IMR-90 (cell line): ENCODE measurements at regions not wholly inside any gene's neighbourhood (a gene's known extent, or its start where the extent isn't known, plus 50 kb on each side); places are given as distances from the start of the nearest gene placed in this dataset.
A peak's percentile ranks its signal among the peaks of the same experiment; 100 is the strongest.

Source experiments
- ATAC-seq: fragments of 200-7000 bp; cut with Tn5 transposase; 2 replicates; pipeline ENCODE4 v1.9.1; 2020; ENCODE audit warnings: low read depth, mild to moderate bottlenecking, moderate library complexity
- BruUV-seq: library from RNA; stranded (reverse); fragments of 400-500 nt; replicated peaks from 2 replicates; lab custom pipeline; 2021; lab: Mats Ljungman, UMichigan
- CTCF ChIA-PET: fragments of 300-600 bp; formaldehyde crosslinking; extraction: SDS; loops from one replicate; lab custom pipeline; 2021; ENCODE audit warnings: antibody characterized with exemption; lab: Yijun Ruan, JAX
- POLR2A ChIA-PET: fragments of 300-600 bp; sonication (Branson Sonifier 250); formaldehyde crosslinking; loops from one replicate; lab custom pipeline; 2022; ENCODE audit warnings: antibody characterized with exemption; ENCODE audit not compliant: unreplicated experiment; lab: Charles Lee
- DNase-seq: peaks from one replicate; pipeline ENCODE4 v3.0.0; 2013
- H2AFZ ChIP-seq: replicated peaks from 2 replicates; pipeline ENCODE3; 2013; ENCODE audit warnings: low read length, mild to moderate bottlenecking; ENCODE audit not compliant: poor library complexity
- H2AK5ac ChIP-seq: 2 replicates; pipeline ENCODE4 v1.6.1; 2013; ENCODE audit warnings: low read depth, low read length, inconsistent platforms
- H2AK9ac ChIP-seq: replicated peaks from 2 replicates; pipeline ENCODE3; 2013; ENCODE audit warnings: mild to moderate bottlenecking, low read depth, low read length, moderate library complexity; ENCODE audit not compliant: poor library complexity
- H2BK120ac ChIP-seq: 2 replicates; pipeline ENCODE4 v1.6.1; 2013; ENCODE audit warnings: low read depth, low read length, inconsistent platforms
- H2BK15ac ChIP-seq: 3 replicates; pipeline ENCODE4 v1.6.1; 2013; ENCODE audit warnings: low read depth, low read length, inconsistent platforms
- H2BK20ac ChIP-seq: 2 replicates; pipeline ENCODE4 v1.6.1; 2013; ENCODE audit warnings: low read depth, mild to moderate bottlenecking, inconsistent platforms, low read length, moderate library complexity
- H2BK5ac ChIP-seq: 2 replicates; pipeline ENCODE4 v1.6.1; 2013; ENCODE audit warnings: mild to moderate bottlenecking, low read depth, low read length, inconsistent platforms; ENCODE audit not compliant: poor library complexity, severe bottlenecking
- H3K14ac ChIP-seq: replicated peaks from 2 replicates; pipeline ENCODE4 v1.6.1; 2013; ENCODE audit warnings: low read depth, low read length, inconsistent platforms
- H3K18ac ChIP-seq: 2 replicates; pipeline ENCODE4 v1.6.1; 2013; ENCODE audit warnings: low read depth, low read length, control low read depth
- H3K23ac ChIP-seq: 2 replicates; pipeline ENCODE4 v1.6.1; 2013; ENCODE audit warnings: low read depth, low read length, inconsistent platforms
- H3K27ac ChIP-seq: 2 replicates; pipeline ENCODE4 v1.5.1; 2013; ENCODE audit warnings: mild to moderate bottlenecking, control low read depth, low read length; ENCODE audit not compliant: insufficient read depth
- H3K27me3 ChIP-seq: 2 replicates; pipeline ENCODE4 v1.6.1; 2013; ENCODE audit warnings: low read length; ENCODE audit not compliant: control insufficient read depth, insufficient read depth
- H3K36me3 ChIP-seq: 2 replicates; pipeline ENCODE4 v1.6.1; 2013; ENCODE audit warnings: low read length, mixed read lengths; ENCODE audit not compliant: control insufficient read depth, insufficient read depth
- H3K4ac ChIP-seq: 2 replicates; pipeline ENCODE4 v1.6.1; 2013; ENCODE audit warnings: low read depth, low read length, inconsistent platforms
- H3K4me1 ChIP-seq: 2 replicates; pipeline ENCODE4 v1.6.1; 2013; ENCODE audit warnings: low read length, mixed read lengths; ENCODE audit not compliant: control insufficient read depth, insufficient read depth
- H3K4me2 ChIP-seq: 2 replicates; pipeline ENCODE4 v1.6.1; 2013; ENCODE audit warnings: low read depth, mild to moderate bottlenecking, control low read depth, low read length, moderate library complexity
- H3K4me3 ChIP-seq: 2 replicates; pipeline ENCODE4 v1.5.1; 2013; ENCODE audit warnings: low read depth, mild to moderate bottlenecking, control low read depth, low read length, moderate library complexity; ENCODE audit not compliant: insufficient read depth
- H3K56ac ChIP-seq: 2 replicates; pipeline ENCODE4 v1.6.1; 2013; ENCODE audit warnings: low read length, inconsistent platforms; ENCODE audit not compliant: insufficient read depth; ENCODE audit errors: extremely low read depth
- H3K79me1 ChIP-seq, 2 experiments: 2 replicates each; pipeline ENCODE4 v1.6.1; 2013; ENCODE audit warnings: low read length in 2 of 2, inconsistent platforms in 1 of 2, low read depth in 1 of 2
- H3K9ac ChIP-seq: 2 replicates; pipeline ENCODE4 v1.6.1; 2013; ENCODE audit warnings: low read depth, low read length, control low read depth
- H3K9me1 ChIP-seq: 2 replicates; pipeline ENCODE4 v1.6.1; 2013; ENCODE audit warnings: low read length, inconsistent platforms; ENCODE audit not compliant: insufficient read depth
- H3K9me3 ChIP-seq: 2 replicates; pipeline ENCODE4 v1.6.1; 2013; ENCODE audit warnings: low read length; ENCODE audit not compliant: control insufficient read depth, insufficient read depth
- H4K20me1 ChIP-seq: 2 replicates; pipeline ENCODE4 v1.6.1; 2013; ENCODE audit warnings: low read length, inconsistent platforms; ENCODE audit not compliant: insufficient read depth
- H4K5ac ChIP-seq: 2 replicates; pipeline ENCODE4 v1.6.1; 2013; ENCODE audit warnings: mild to moderate bottlenecking, low read depth, low read length, control low read depth
- H4K8ac ChIP-seq, 2 experiments: 2 replicates each; pipeline ENCODE4 v1.6.1; 2013; ENCODE audit warnings: low read depth in 2 of 2, low read length in 2 of 2, control low read depth in 1 of 2, inconsistent platforms in 1 of 2
- H4K91ac ChIP-seq: 2 replicates; pipeline ENCODE4 v1.6.1; 2013; ENCODE audit warnings: low read depth, low read length, inconsistent platforms; ENCODE audit not compliant: insufficient read depth
- BHLHE40 ChIP-seq: fragments of 150-350 bp; IDR thresholded peaks from 2 replicates; pipeline ENCODE4 v1.6.1; 2016; ENCODE audit warnings: mild to moderate bottlenecking, low read depth, low read length
- CEBPB ChIP-seq: IDR thresholded peaks from 2 replicates; pipeline ENCODE4 v1.6.1; 2012; ENCODE audit warnings: low read depth, low read length, improper control_type of control experiment
- MXI1 ChIP-seq: IDR thresholded peaks from 2 replicates; pipeline ENCODE4 v1.6.1; 2012; ENCODE audit warnings: low read depth, mild to moderate bottlenecking, low read length, moderate library complexity, borderline replicate concordance
- NFE2L2 ChIP-seq: fragments of 150-350 bp; IDR thresholded peaks from 2 replicates; pipeline ENCODE4 v1.6.1; 2016; ENCODE audit warnings: low read depth, mild to moderate bottlenecking, low read length
- RCOR1 ChIP-seq: IDR thresholded peaks from 2 replicates; pipeline ENCODE4 v1.6.1; 2012; ENCODE audit warnings: mild to moderate bottlenecking, low read length, improper control_type of control experiment; ENCODE audit not compliant: insufficient replicate concordance
- SMC3 ChIP-seq: fragments of 150-350 bp; IDR thresholded peaks from 2 replicates; pipeline ENCODE4 v1.6.1; 2016; ENCODE audit warnings: low read depth, mild to moderate bottlenecking, antibody characterized with exemption, low read length, moderate library complexity
- WGBS, 2 experiments: methylation state at CpG; one replicate each; pipeline versions ENCODE4 v1.1.5 to v1.1.7; 2013; ENCODE audit warnings: missing lambda C conversion rate in 2 of 2; ENCODE audit not compliant: insufficient read length in 1 of 2; ENCODE audit errors: extremely low coverage in 2 of 2; 5-methylcytosine and 5-hydroxymethylcytosine counted together
- dilution Hi-C: fragments of 300-500 bp; cut with HindIII; formaldehyde crosslinking; loops from one replicate; pipeline ENCODE4 v1.14.3; 2018; ENCODE audit warnings: low sequenced_read_pairs; ENCODE audit not compliant: unreplicated experiment
- in situ Hi-C: fragments of 300-500 bp; cut with MboI; formaldehyde crosslinking; loops from 3 replicates; pipeline ENCODE4 v1.14.3; 2019; ENCODE audit warnings: low sequenced_read_pairs, inconsistent platforms, mixed read lengths
- intact Hi-C: fragments of 100-400 bp; cut with micrococcal nuclease; formaldehyde crosslinking; loops from 2 replicates; pipeline ENCODE4 v1.10.0; 2022

DNA sequence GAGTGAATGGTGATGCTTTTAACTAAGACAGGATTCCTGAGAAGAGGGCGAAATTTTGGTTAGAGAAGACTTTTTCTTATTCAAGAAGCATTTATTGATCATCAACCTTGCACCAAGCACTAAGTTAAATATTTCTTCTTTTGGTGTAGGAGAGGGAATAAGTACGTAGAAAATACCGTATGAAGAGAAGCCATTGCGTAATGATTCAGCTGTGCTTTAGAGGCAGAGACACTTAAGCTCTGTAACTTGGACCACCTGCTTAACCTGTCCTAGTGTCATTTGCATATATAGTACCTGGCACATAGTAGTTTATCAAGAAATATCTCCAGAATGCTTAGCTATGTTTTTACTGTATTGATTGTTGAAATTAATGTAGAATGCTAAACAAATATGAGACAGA lies 430.9 kb upstream of the ZNF608 start:
- Histone ChIP-seq H2BK20ac (no peak overlapping the region), H3K14ac (no peak overlapping the region), H2AK5ac (no peak overlapping the region), H3K27ac (no peak overlapping the region), H3K9me1 (no peaks in the 10 kb centered on the region), H3K4me2 (no peak overlapping the region), H2AK9ac (no peak overlapping the region), H3K18ac (no peak overlapping the region), H2BK15ac (no peak overlapping the region), H3K4me1 (no peaks in the 10 kb centered on the region), H3K79me1 (no peaks in the 10 kb centered on the region), H3K9ac (no peak overlapping the region), H3K9me3 (no peaks in the 10 kb centered on the region), H2AFZ (no peak overlapping the region), H2BK5ac (no peak overlapping the region), H3K27me3 (no peaks in the 10 kb centered on the region), H4K8ac (no peak overlapping the region), H4K5ac (no peak overlapping the region), H3K56ac (no peak overlapping the region), H3K4ac (no peak overlapping the region), H4K20me1 (no peaks in the 10 kb centered on the region), H4K91ac (no peak overlapping the region), H2BK120ac (no peak overlapping the region), H3K23ac (no peak overlapping the region), H3K4me3 (no peak overlapping the region), H3K36me3 (no peaks in the 10 kb centered on the region)
- no peak for DNase-seq
- BruUV-seq: no TSS peak
- ChIA-PET POLR2A (no interaction called here), CTCF (no interaction called here)
- dilution Hi-C loops: no loop called here
- intact Hi-C loops: no loop called here
- TF ChIP-seq CEBPB (peak; percentile 77), BHLHE40 (no peak), RCOR1 (no peak), SMC3 (no peak), MXI1 (no peak), NFE2L2 (no peak)
- no CpG with 5 or more reads among the region's 4 CpGs for WGBS, 2 experiments
- ATAC-seq: no peak
- in situ Hi-C loops: no loop called here
